ENCODE measurements at regions not wholly inside any gene's neighbourhood (a gene's known extent, or its start where the extent isn't known, plus 50 kb on each side); places are given as distances from the start of the nearest gene placed in this dataset.

DNA sequence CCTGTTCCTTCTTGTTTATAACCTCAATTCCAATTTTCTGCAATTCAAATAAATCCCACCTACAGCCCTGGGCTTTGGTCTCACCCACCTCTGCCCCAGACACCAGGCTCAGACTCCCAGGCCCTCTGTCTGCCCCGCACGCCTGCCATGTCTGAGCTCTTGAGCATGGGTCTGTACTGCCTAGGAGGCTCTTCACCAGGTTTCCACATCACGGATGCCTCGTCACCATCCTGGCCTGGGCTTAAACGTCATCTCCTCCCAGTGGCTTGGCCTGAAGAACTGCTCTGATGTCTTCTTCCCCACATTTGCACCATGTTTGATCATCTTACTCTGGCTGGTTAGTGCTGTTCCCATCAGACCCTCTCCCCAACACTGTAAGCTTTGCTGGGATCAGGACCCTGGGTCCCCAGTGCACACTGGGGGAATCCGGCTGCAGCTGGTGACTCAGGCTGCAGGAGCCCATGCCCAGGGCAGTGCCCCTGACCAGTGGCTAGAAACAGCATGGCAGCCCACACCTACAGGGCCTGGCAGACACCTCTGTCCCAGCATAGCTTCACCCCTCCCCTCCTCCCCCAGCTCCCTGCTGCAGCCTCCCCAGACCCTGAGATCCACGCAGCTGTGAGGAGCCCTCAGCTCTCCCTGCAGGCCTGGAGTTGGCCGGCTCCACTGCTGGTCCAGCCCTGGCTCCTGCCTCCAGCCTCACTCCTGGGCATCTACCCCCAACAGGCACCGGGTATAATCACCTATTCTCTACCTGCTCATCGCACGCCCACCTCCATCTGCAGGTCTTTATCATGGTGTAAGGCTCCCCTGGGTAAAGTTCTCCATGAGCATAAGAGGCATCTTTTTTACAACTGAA, 162.8 kb upstream of the NSMCE3 start:
- TF ChIP-seq, protein P1, sequence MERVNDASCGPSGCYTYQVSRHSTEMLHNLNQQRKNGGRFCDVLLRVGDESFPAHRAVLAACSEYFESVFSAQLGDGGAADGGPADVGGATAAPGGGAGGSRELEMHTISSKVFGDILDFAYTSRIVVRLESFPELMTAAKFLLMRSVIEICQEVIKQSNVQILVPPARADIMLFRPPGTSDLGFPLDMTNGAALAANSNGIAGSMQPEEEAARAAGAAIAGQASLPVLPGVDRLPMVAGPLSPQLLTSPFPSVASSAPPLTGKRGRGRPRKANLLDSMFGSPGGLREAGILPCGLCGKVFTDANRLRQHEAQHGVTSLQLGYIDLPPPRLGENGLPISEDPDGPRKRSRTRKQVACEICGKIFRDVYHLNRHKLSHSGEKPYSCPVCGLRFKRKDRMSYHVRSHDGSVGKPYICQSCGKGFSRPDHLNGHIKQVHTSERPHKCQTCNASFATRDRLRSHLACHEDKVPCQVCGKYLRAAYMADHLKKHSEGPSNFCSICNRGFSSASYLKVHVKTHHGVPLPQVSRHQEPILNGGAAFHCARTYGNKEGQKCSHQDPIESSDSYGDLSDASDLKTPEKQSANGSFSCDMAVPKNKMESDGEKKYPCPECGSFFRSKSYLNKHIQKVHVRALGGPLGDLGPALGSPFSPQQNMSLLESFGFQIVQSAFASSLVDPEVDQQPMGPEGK (CRISPR knock-in tag; IDR thresholded peaks at IDR 0.05; ENCODE audit: borderline replicate concordance), result no peak
- TF ChIP-seq ESRRG (CRISPR knock-in tag; IDR thresholded peaks at IDR 0.05) (no peak), ISL1 (CRISPR knock-in tag; IDR thresholded peaks at IDR 0.05) (no peak)
- TF ChIP-seq, protein P2, sequence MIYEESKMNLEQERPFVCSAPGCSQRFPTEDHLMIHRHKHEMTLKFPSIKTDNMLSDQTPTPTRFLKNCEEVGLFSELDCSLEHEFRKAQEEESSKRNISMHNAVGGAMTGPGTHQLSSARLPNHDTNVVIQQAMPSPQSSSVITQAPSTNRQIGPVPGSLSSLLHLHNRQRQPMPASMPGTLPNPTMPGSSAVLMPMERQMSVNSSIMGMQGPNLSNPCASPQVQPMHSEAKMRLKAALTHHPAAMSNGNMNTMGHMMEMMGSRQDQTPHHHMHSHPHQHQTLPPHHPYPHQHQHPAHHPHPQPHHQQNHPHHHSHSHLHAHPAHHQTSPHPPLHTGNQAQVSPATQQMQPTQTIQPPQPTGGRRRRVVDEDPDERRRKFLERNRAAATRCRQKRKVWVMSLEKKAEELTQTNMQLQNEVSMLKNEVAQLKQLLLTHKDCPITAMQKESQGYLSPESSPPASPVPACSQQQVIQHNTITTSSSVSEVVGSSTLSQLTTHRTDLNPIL (CRISPR knock-in tag; IDR thresholded peaks at IDR 0.05; ENCODE audit: low read depth), result no peak

All from SK-N-SH treated with all-trans-retinoic acid at 6 μM for 48 hours (cell line).